Endothelial cell of umbilical vein (primary cell): ENCODE measurements at regions not wholly inside any gene's neighbourhood (a gene's known extent, or its start where the extent isn't known, plus 50 kb on each side); places are given as distances from the start of the nearest gene placed in this dataset.

Experiments used
- EZH2 ChIP-seq: IDR thresholded peaks from 2 replicates; pipeline ENCODE4 v1.6.1; 2012; ENCODE audit warnings: borderline replicate concordance, low read depth, mild to moderate bottlenecking, moderate library complexity, low read length, inconsistent platforms; ENCODE audit not compliant: severe bottlenecking
- FOS ChIP-seq: IDR thresholded peaks from 2 replicates; pipeline ENCODE4 v1.6.1; 2011; ENCODE audit warnings: mild to moderate bottlenecking, low read length, moderate library complexity, borderline replicate concordance; ENCODE audit not compliant: insufficient read depth
- GATA2 ChIP-seq: IDR thresholded peaks from 2 replicates; pipeline ENCODE4 v1.7.0; 2011; ENCODE audit warnings: low read depth, mild to moderate bottlenecking, moderate library complexity, mixed read lengths, low read length; ENCODE audit not compliant: insufficient read length, insufficient read depth
- JUN ChIP-seq: IDR thresholded peaks from 2 replicates; pipeline ENCODE4 v1.6.1; 2011; ENCODE audit warnings: borderline replicate concordance, low read depth; ENCODE audit not compliant: insufficient read length, insufficient read depth
- MYC ChIP-seq: IDR thresholded peaks from one replicate; pipeline ENCODE4 v1.6.1; 2011; ENCODE audit warnings: mild to moderate bottlenecking, low read depth, low read length
- POLR2A ChIP-seq: IDR thresholded peaks from 2 replicates; pipeline ENCODE4 v1.6.1; 2012; ENCODE audit warnings: low read depth, mild to moderate bottlenecking, control low read depth, low read length
- POLR2AphosphoS5 ChIP-seq: IDR thresholded peaks from 2 replicates; pipeline ENCODE4 v1.6.1; 2012; ENCODE audit warnings: low read depth, mild to moderate bottlenecking, control low read depth, low read length, moderate library complexity; ENCODE audit not compliant: insufficient read depth
- TF ChIP-seq, protein P1 (sequence below), 2 donors: IDR thresholded peaks; 1 replicate in 1 of 2; 2 replicates in 1 of 2; pipeline ENCODE4 v1.5.1; 2011; ENCODE audit warnings: low read length in 2 of 2, mild to moderate bottlenecking in 2 of 2, moderate library complexity in 2 of 2, control low read depth in 1 of 2, inconsistent platforms in 1 of 2, low read depth in 1 of 2; ENCODE audit not compliant: insufficient read depth in 1 of 2; ENCODE audit errors: extremely low read depth in 1 of 2
- TF ChIP-seq, protein P2 (sequence below): IDR thresholded peaks from 2 replicates; pipeline ENCODE4 v1.6.1; 2011; ENCODE audit not compliant: insufficient read depth, insufficient read length

DNA sequence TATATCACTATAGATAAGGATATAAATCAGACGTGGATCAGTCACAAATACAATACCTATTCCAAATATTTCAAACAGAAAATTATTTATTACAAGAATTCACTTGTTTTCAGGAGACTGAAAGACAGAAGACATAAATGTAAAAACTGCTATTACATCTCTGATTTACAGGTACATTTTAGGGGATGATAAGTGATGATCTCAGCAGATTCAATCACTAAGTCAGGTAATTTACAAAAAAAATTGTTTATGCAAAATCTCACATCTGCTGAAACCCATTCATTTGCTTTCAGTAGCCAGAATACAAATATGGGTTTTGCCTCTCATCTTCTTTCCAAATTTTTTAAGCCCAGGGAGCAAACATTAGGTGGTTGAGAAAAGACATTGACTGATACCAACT, 1648.4 kb upstream of the RAG2 start:
- TF ChIP-seq EZH2 (no peak), POLR2A (no peak), JUN (no peak), POLR2AphosphoS5 (no peak), GATA2 (no peak), FOS (no peak), MYC (no peak)
- TF ChIP-seq, protein P1, sequence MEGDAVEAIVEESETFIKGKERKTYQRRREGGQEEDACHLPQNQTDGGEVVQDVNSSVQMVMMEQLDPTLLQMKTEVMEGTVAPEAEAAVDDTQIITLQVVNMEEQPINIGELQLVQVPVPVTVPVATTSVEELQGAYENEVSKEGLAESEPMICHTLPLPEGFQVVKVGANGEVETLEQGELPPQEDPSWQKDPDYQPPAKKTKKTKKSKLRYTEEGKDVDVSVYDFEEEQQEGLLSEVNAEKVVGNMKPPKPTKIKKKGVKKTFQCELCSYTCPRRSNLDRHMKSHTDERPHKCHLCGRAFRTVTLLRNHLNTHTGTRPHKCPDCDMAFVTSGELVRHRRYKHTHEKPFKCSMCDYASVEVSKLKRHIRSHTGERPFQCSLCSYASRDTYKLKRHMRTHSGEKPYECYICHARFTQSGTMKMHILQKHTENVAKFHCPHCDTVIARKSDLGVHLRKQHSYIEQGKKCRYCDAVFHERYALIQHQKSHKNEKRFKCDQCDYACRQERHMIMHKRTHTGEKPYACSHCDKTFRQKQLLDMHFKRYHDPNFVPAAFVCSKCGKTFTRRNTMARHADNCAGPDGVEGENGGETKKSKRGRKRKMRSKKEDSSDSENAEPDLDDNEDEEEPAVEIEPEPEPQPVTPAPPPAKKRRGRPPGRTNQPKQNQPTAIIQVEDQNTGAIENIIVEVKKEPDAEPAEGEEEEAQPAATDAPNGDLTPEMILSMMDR (IDR thresholded peaks at IDR 0.05; ENCODE audit: extremely low read depth in 1 of 2, insufficient read depth in 1 of 2, low read depth in 1 of 2, low read length in 2 of 2), result no peak
- TF ChIP-seq, protein P2, sequence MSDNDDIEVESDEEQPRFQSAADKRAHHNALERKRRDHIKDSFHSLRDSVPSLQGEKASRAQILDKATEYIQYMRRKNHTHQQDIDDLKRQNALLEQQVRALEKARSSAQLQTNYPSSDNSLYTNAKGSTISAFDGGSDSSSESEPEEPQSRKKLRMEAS, result no peak
